HG03575 (cell line): ENCODE measurements at regions not wholly inside any gene's neighbourhood (a gene's known extent, or its start where the extent isn't known, plus 50 kb on each side); places are given as distances from the start of the nearest gene placed in this dataset.
"Not testable (repeated sequence)": the region's sequence is repeated elsewhere in the genome, so short reads cannot be mapped to it uniquely, and the experiment has no call there.

Source experiments
- ATAC-seq: cut with Tn5 transposase; IDR thresholded peaks from one replicate; pipeline ENCODE4 v1.9.1; 2021; ENCODE audit not compliant: unreplicated experiment, insufficient number of reproducible peaks, low FRiP score; ENCODE audit errors: extremely low read depth

DNA sequence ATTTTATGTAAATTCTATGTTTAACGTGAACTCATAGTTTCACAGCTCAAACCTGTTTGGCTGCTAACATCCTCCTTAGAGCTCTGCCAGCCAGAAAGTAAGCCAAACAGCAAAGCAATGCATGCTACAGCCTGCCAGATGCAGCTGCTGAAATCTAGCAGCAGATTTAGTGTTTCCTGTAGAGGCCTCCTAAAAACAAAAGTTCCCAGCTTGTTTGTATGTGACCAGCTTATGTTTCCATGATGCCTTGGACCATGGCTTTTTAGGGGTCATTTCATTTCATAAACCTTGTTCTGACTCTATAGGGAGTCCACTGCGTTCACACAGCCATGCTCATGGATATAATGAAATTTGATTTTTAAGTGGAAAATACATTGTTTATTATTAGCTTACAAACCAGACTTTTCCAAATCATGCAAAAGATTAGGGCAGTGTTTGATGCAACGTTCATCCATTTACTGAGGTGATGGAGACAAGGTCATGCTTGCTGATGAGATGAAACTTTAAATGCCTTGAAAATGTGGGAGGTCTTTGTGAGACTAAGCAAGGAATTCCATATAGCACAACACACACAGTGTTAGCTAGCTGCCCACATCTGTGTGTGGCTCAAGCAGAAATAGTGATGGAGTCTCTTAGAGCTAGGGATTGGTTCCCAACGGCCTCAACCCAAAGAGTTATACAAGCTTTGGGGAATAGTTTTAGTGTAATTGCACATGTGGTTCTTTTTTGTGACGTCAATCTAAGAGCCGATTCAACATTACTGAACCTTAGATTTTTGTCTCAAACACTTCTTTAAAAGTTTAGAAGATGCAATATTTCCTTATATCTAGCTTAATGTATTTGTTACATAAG, 157.5 kb upstream of the LRIG3 start:
- ATAC-seq = no peak

DNA sequence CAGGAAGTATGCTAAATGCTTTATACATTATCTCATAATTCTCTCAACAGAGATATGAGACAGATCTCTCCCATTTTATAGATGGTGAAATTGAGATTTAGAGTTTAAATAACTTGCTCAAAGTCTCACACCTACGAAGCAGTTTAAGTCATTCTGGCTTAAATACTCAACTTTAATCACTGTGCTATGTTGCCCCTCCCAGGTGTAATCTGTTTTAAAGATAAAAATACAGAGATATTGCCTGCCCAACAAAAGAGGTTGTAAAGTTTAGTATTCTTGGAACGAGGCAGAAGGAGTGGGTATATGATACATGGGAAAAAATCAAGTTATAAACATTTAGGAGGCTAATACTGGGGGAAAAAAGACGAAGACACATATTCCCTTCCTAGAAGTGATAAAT, 156.8 kb upstream of the LRIG3 start:
- no peak for ATAC-seq

DNA sequence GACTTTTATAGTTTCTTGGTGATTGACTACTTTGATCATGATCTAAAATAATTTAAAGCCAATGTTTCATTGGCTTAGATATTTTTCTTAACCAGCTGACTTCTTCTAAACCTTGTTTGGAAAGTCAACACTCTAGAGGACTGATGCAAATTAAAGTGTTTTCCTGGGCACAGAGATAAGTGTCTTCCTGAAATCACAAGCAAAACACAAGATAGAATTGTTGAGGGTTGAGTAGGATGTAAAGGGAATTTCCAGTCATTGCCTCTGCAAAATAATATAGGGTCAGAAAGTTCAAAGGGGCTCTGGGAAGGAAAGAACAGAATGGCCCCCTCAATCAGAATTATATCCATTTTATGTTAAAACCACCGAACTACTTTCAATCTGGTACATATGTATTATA, 156.3 kb upstream of the LRIG3 start:
- no peak for ATAC-seq

DNA sequence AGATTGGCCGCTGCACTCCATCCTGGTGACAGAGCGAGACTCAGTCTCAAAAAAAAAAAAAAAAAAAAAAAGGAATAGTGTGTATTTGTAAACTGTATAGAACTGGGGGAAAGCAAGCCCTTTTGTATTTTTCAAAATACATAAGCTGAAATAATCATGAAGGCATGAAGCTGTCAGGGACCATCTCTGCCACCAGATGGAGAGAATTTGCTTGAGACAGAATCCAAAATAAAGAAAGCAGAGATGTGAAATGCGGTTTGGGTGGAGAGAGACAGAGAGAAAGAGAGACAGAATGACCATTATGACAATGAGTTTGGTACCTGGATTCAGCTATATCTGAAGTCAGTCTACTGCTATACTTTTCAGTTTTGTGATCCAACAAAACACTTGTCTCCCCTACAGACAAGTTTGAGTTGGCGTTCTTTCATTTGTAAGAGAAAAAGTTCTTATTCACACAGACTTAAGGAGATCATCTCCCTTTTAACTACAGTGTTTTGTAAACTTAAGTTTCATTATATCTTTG, 155.7 kb upstream of the LRIG3 start:
- ATAC-seq = no peak

- no peak for ATAC-seq
Observed at GRCh38 chr12:59075141-59075540, 154.8 kb upstream of the LRIG3 start.

DNA sequence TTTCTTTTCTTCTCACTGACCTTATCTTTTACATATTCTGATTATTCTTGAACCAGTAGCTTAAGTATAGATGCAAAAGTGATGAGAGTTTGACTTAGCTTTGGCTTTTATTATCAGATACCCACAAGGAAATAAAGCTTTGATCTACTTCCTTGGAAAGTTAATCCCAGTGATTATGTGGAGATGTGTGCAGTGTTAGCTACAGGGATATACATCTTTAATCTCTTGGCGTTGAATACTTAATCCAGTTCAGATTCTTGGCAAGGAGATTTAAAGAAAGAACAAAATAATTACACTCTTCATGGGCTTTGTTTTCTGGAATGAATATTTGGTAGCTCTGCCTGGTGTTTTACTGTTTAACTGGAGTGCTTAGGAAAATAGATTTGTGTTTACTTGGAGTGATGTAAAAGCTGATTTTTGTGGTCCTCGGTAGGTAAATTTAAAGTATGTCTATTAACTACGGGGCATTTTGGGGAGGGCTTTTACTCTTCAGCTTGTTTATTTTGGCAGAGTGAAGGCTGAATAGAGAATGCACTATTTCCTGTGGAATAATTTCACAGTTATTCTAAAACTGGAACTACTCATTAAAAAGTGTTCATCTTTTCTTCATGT, 150.1 kb upstream of the LRIG3 start:
- no peak for ATAC-seq

GRCh38 chr12:59069516-59069915, 149.2 kb upstream of the LRIG3 start:
- ATAC-seq = no peak

- no peak for ATAC-seq
Observed at GRCh38 chr12:59068436-59068835, 148.1 kb upstream of the LRIG3 start.

DNA sequence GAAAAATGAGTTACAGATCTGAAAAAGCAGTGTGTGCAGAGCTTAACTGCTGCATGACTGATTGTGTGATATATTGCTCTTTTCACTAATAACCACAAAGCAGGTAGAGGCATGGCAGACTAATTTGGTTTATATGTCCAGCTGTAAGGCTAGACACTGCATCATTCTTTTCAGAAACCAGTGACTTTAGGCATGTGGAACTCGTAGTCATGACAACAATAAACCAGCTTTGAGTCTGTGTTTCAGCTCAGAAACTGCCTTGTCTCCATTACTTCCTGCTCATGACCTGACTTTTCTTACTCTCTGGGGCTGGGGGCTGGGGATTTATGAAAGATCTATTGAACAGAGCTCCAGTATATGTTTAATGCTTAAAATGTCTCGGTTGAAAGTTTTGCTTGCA, 146.8 kb upstream of the LRIG3 start:
- ATAC-seq = no peak

DNA sequence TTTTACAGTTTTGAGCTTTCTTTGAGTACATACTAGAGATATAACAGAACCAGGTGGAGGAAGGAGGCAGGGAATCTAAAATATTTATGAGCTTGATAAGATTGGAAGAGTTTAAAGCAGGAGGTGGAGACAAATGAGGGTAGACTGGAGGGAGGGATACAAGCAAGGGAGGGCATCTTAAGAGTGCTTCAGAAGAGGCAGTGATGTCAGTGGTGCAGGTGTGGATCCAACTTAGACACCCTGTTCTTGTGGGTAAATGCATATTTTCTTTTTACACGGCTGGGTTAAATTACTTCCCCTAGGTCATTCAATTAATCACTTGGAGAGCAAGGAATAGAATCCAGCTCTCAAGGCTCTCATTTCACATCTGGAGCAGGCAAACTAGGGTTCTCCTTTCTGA, 146.1 kb upstream of the LRIG3 start:
- ATAC-seq = no peak

- no peak for ATAC-seq
Observed at GRCh38 chr12:59059088-59059935, 139.0 kb upstream of the LRIG3 start.

GRCh38 chr12:59056966-59057365, 136.7 kb upstream of the LRIG3 start:
- no peak for ATAC-seq

DNA sequence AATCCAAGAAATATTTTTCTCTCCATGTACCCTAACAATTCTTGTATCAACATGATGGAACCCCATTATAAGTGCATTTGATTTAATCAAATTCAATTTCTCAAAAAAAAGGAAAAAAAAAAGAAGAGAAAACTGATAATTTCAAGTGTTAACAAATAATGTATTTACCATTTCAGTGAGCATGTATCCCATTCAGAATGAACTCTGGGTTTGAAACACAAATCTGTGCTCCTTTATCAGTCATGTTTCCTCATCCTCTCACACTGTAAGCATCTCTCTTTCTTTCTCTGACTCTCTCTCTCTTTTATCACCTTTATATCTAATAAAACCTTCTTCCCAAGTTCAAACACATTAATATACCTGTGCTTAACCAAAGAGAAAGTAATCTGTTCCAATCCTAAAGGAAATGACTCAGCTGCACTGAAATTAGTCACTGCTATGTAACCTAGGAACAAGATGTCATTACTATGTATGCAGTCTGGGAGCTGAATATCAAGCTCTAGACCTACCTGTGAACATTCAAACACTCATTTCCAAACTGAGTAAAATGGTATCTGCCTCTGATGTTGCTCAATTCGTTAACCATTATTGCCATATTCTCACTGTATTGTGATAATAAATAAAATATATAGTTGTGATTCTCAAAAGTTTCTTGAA, 135.0 kb upstream of the LRIG3 start:
- no peak for ATAC-seq

- ATAC-seq = not testable (repeated sequence)
Observed at GRCh38 chr12:59053266-59053899, 133.1 kb upstream of the LRIG3 start.

GRCh38 chr12:59046763-59047534, 126.6 kb upstream of the LRIG3 start:
- ATAC-seq = no peak

- ATAC-seq = no peak
Observed at GRCh38 chr12:59044791-59045190, 124.5 kb upstream of the LRIG3 start.

DNA sequence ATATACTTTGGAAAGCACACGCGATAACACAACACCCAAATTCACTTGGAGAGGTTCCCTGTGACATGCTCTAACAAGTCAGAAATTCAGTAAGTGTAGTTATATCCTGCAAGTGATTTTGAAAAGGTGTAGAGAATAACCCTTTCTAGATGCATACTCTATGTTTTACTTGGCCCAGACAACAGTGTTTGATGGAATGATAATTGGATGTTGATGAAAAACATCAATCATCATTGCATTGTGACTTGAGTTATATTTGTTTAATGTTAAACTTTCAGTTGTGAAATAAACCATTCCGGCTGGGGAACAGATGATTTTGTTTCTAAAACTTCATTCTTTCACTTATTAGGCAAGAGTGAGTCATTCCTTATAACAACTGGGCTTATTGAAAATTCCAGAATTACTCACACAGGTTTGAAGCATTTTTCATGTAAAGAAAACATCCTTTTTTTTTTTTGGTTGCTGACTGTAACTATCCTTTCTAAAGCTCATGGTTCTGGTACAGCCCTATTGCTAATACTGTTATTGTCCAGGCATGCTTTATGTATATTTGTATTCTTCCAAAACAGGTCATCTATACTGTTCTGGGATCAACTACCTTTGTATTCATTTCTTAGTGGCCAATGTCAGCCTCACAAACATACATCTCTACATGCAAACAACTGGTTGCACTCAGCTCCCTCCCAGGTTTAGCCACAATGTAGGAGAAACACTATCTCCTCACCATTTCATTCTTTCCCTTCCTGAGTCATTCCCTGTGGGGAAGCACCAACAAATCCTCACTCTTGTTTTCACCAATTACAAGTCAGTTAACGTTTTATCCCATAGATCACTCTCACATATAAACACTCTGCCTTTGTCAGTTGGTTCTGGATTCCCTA, 121.2 kb upstream of the LRIG3 start:
- ATAC-seq = no peak
